IMR-90 (cell line): ENCODE measurements at regions not wholly inside any gene's neighbourhood (a gene's known extent, or its start where the extent isn't known, plus 50 kb on each side); places are given as distances from the start of the nearest gene placed in this dataset.

Experiments
- BHLHE40 ChIP-seq: fragments of 150-350 bp; IDR thresholded peaks from 2 replicates; pipeline ENCODE4 v1.6.1; 2016; ENCODE audit warnings: mild to moderate bottlenecking, low read depth, low read length
- CTCF ChIP-seq: conservative IDR thresholded peaks from 2 replicates; pipeline ENCODE4 v1.5.1; 2012; ENCODE audit warnings: mild to moderate bottlenecking, low read depth, low read length, improper control_type of control experiment
- MAZ ChIP-seq: IDR thresholded peaks from 2 replicates; pipeline ENCODE4 v1.6.1; 2012; ENCODE audit warnings: low read depth, mild to moderate bottlenecking, low read length, improper control_type of control experiment, moderate library complexity, borderline replicate concordance
- POLR2A ChIP-seq: IDR thresholded peaks from 2 replicates; pipeline ENCODE4 v1.6.1; 2012; ENCODE audit warnings: mild to moderate bottlenecking, low read depth, low read length
- RAD21 ChIP-seq: IDR thresholded peaks from 2 replicates; pipeline ENCODE4 v1.6.1; 2012; ENCODE audit warnings: low read length, improper control_type of control experiment
- TF ChIP-seq, protein P1 (sequence below): fragments of 150-350 bp; IDR thresholded peaks from 2 replicates; pipeline ENCODE4 v1.6.1; 2017; ENCODE audit warnings: mild to moderate bottlenecking, antibody characterized with exemption, low read length, low read depth
- TF ChIP-seq, protein P2 (sequence below): fragments of 150-350 bp; IDR thresholded peaks from 2 replicates; pipeline ENCODE4 v1.6.1; 2016; ENCODE audit warnings: low read depth, mild to moderate bottlenecking, low read length, moderate library complexity, borderline replicate concordance

GRCh38 chr7:91520645-91521044 is 256.4 kb downstream of the FZD1 start:
- TF ChIP-seq CTCF (no peak), BHLHE40 (no peak), POLR2A (no peak), RAD21 (no peak), MAZ (no peak)
- TF ChIP-seq, protein P1, sequence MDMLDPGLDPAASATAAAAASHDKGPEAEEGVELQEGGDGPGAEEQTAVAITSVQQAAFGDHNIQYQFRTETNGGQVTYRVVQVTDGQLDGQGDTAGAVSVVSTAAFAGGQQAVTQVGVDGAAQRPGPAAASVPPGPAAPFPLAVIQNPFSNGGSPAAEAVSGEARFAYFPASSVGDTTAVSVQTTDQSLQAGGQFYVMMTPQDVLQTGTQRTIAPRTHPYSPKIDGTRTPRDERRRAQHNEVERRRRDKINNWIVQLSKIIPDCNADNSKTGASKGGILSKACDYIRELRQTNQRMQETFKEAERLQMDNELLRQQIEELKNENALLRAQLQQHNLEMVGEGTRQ, result no peak
- TF ChIP-seq, protein P2, sequence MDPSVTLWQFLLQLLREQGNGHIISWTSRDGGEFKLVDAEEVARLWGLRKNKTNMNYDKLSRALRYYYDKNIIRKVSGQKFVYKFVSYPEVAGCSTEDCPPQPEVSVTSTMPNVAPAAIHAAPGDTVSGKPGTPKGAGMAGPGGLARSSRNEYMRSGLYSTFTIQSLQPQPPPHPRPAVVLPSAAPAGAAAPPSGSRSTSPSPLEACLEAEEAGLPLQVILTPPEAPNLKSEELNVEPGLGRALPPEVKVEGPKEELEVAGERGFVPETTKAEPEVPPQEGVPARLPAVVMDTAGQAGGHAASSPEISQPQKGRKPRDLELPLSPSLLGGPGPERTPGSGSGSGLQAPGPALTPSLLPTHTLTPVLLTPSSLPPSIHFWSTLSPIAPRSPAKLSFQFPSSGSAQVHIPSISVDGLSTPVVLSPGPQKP, result no peak
